Astrocyte (in vitro differentiated cells and primary cell): ENCODE measurements at regions not wholly inside any gene's neighbourhood (a gene's known extent, or its start where the extent isn't known, plus 50 kb on each side); places are given as distances from the start of the nearest gene placed in this dataset.

Experiments
- DNase-seq: peaks from one replicate; pipeline ENCODE4 v3.0.0-alpha.2; 2010; ENCODE audit warnings: low read depth
- FAIRE-seq: peaks from 2 replicates; lab custom pipeline; 2011; peaks lifted over from hg19 to GRCh38; lab: Jason Lieb, UNC
- H2AFZ ChIP-seq: 2 replicates; pipeline ENCODE4 v1.6.0; 2012; ENCODE audit warnings: low read depth, low read length, inconsistent platforms
- H3K27ac ChIP-seq: 2 replicates; pipeline ENCODE4 v1.5.1; 2011; ENCODE audit warnings: low read depth, low read length, inconsistent platforms
- H3K27me3 ChIP-seq: 2 replicates; pipeline ENCODE4 v1.6.0; 2011; ENCODE audit warnings: low read length, inconsistent platforms; ENCODE audit not compliant: insufficient read depth
- H3K36me3 ChIP-seq: 2 replicates; pipeline ENCODE4 v1.5.1; 2011; ENCODE audit warnings: low read length, inconsistent platforms; ENCODE audit not compliant: insufficient read depth
- H3K4me1 ChIP-seq: 2 replicates; pipeline ENCODE4 v1.5.1; 2011; ENCODE audit warnings: low read length, inconsistent platforms; ENCODE audit not compliant: insufficient read depth
- H3K4me2 ChIP-seq: 2 replicates; pipeline ENCODE4 v1.6.0; 2012; ENCODE audit warnings: low read length, inconsistent platforms
- H3K4me3 ChIP-seq: 2 replicates; pipeline ENCODE4 v1.5.1; 2011; ENCODE audit warnings: low read depth, mild to moderate bottlenecking, low read length, inconsistent platforms; ENCODE audit not compliant: insufficient read depth
- H3K79me2 ChIP-seq: 2 replicates; pipeline ENCODE4 v1.6.0; 2012; ENCODE audit warnings: mild to moderate bottlenecking, low read length, inconsistent platforms; ENCODE audit not compliant: insufficient read depth
- H3K9ac ChIP-seq: 2 replicates; pipeline ENCODE4 v1.6.0; 2012; ENCODE audit warnings: mild to moderate bottlenecking, low read length, inconsistent platforms
- H3K9me3 ChIP-seq: 2 replicates; pipeline ENCODE4 v1.5.1; 2012; ENCODE audit warnings: low read depth, mild to moderate bottlenecking, low read length, inconsistent platforms; ENCODE audit not compliant: insufficient read depth
- H4K20me1 ChIP-seq: 2 replicates; pipeline ENCODE4 v1.6.0; 2012; ENCODE audit warnings: low read length, inconsistent platforms; ENCODE audit not compliant: insufficient read depth
- H3K27ac Mint-ChIP-seq: one replicate; pipeline ENCODE4 v1.8.0; 2021; ENCODE audit warnings: mild to moderate bottlenecking, mixed read lengths; ENCODE audit not compliant: unreplicated experiment
- H3K27me3 Mint-ChIP-seq: one replicate; pipeline ENCODE4 v1.8.0; 2021; ENCODE audit warnings: low read depth, mixed read lengths; ENCODE audit not compliant: unreplicated experiment
- H3K36me3 Mint-ChIP-seq: one replicate; pipeline ENCODE4 v1.8.0; 2021; ENCODE audit warnings: low read depth, mixed read lengths; ENCODE audit not compliant: unreplicated experiment
- H3K4me1 Mint-ChIP-seq: one replicate; pipeline ENCODE4 v1.8.0; 2021; ENCODE audit warnings: low read depth, mixed read lengths; ENCODE audit not compliant: unreplicated experiment
- H3K4me3 Mint-ChIP-seq: one replicate; pipeline ENCODE4 v1.8.0; 2021; ENCODE audit warnings: mild to moderate bottlenecking, moderate library complexity, mixed read lengths; ENCODE audit not compliant: unreplicated experiment
- H3K9me3 Mint-ChIP-seq: one replicate; pipeline ENCODE4 v1.8.0; 2021; ENCODE audit warnings: mild to moderate bottlenecking, mixed read lengths; ENCODE audit not compliant: unreplicated experiment
- CTCF ChIP-seq: IDR thresholded peaks from 2 replicates; pipeline ENCODE4 v1.5.1; 2011; ENCODE audit warnings: low read depth, mild to moderate bottlenecking, inconsistent platforms, low read length, moderate library complexity; ENCODE audit not compliant: insufficient read depth
- EZH2 ChIP-seq: IDR thresholded peaks from 2 replicates; pipeline ENCODE4 v1.6.1; 2012; ENCODE audit warnings: mild to moderate bottlenecking, low read length, inconsistent platforms; ENCODE audit not compliant: insufficient read depth

GRCh38 chr2:139828011-139828410 is 1047.8 kb upstream of the NXPH2 start:
- Mint-ChIP-seq H3K27me3 (no peaks in the 10 kb centered on the region), H3K36me3 (no peaks in the 10 kb centered on the region), H3K4me1 (no peaks in the 10 kb centered on the region), H3K27ac (no peak overlapping the region), H3K4me3 (no peak overlapping the region), H3K9me3 (no peaks in the 10 kb centered on the region)
- no peaks in the 10 kb centered on the region for H3K9me3 ChIP-seq
- no peak overlapping the region for H3K27ac ChIP-seq
- DNase-seq (no peak), FAIRE-seq (no peak)
- no peaks in the 10 kb centered on the region for H4K20me1 ChIP-seq
- no peaks in the 10 kb centered on the region for H3K79me2 ChIP-seq
- no peaks in the 10 kb centered on the region for H3K4me1 ChIP-seq
- H3K27me3 ChIP-seq = no peaks in the 10 kb centered on the region
- H3K9ac ChIP-seq = no peak overlapping the region
- no peaks in the 10 kb centered on the region for H3K36me3 ChIP-seq
- no peak overlapping the region for H2AFZ ChIP-seq
- no peak overlapping the region for H3K4me2 ChIP-seq
- TF ChIP-seq EZH2 (no peak), CTCF (no peak)
- H3K4me3 ChIP-seq = no peak overlapping the region

- Histone ChIP-seq H3K9me3 (no peaks in the 10 kb centered on the region), H2AFZ (no peak overlapping the region), H3K4me1 (no peaks in the 10 kb centered on the region), H4K20me1 (no peaks in the 10 kb centered on the region), H3K79me2 (no peaks in the 10 kb centered on the region), H3K4me2 (no peak overlapping the region), H3K27ac (no peak overlapping the region), H3K27me3 (no peaks in the 10 kb centered on the region), H3K9ac (no peak overlapping the region), H3K36me3 (no peaks in the 10 kb centered on the region), H3K4me3 (no peak overlapping the region)
- H3K36me3 Mint-ChIP-seq = no peaks in the 10 kb centered on the region
- H3K4me1 Mint-ChIP-seq = no peaks in the 10 kb centered on the region
- no peak for DNase-seq
- FAIRE-seq = no peak
- H3K27ac Mint-ChIP-seq = no peak overlapping the region
- H3K27me3 Mint-ChIP-seq = no peaks in the 10 kb centered on the region
- no peak overlapping the region for H3K4me3 Mint-ChIP-seq
- H3K9me3 Mint-ChIP-seq = peaks cover 3% of the 10 kb centered on the region
- TF ChIP-seq CTCF = no peak
- TF ChIP-seq EZH2 = no peak
Observed at GRCh38 chr2:139825726-139826125, 1045.5 kb upstream of the NXPH2 start.

- DNase-seq (no peak), FAIRE-seq (no peak)
- Mint-ChIP-seq H3K9me3 (peaks cover 3% of the 10 kb centered on the region), H3K27ac (no peak overlapping the region), H3K36me3 (no peaks in the 10 kb centered on the region), H3K27me3 (no peaks in the 10 kb centered on the region), H3K4me1 (no peaks in the 10 kb centered on the region), H3K4me3 (no peak overlapping the region)
- Histone ChIP-seq H4K20me1 (no peaks in the 10 kb centered on the region), H3K79me2 (no peaks in the 10 kb centered on the region), H3K4me2 (no peak overlapping the region), H3K27me3 (no peaks in the 10 kb centered on the region), H3K4me1 (no peaks in the 10 kb centered on the region), H3K9me3 (no peaks in the 10 kb centered on the region), H3K9ac (no peak overlapping the region), H2AFZ (no peak overlapping the region), H3K36me3 (no peaks in the 10 kb centered on the region), H3K27ac (no peak overlapping the region), H3K4me3 (no peak overlapping the region)
- no peak for TF ChIP-seq EZH2
- TF ChIP-seq CTCF = no peak
Observed at GRCh38 chr2:139819273-139819796, 1039.1 kb upstream of the NXPH2 start.
